Hepatocyte (in vitro differentiated cells): ENCODE measurements at regions not wholly inside any gene's neighbourhood (a gene's known extent, or its start where the extent isn't known, plus 50 kb on each side); places are given as distances from the start of the nearest gene placed in this dataset.

Experiments
- DNase-seq: peaks from one replicate; pipeline ENCODE4 v3.0.0-alpha.2; 2016; ENCODE audit warnings: low spot score
- H2AFZ ChIP-seq: fragments of 200-600 bp; sonication (generic); 2 replicates; pipeline ENCODE4 v1.6.0; 2016; ENCODE audit warnings: antibody characterized with exemption, mild to moderate bottlenecking
- H3K27ac ChIP-seq: fragments of 200-600 bp; sonication (generic); 2 replicates; pipeline ENCODE4 v1.5.1; 2016; ENCODE audit warnings: mild to moderate bottlenecking
- H3K27me3 ChIP-seq: fragments of 200-600 bp; sonication (generic); 2 replicates; pipeline ENCODE4 v1.6.1; 2016
- H3K36me3 ChIP-seq: fragments of 200-600 bp; sonication (generic); replicated peaks from 2 replicates; pipeline ENCODE4 v1.5.1; 2016; ENCODE audit warnings: low read depth; ENCODE audit not compliant: insufficient read depth
- H3K4me1 ChIP-seq: fragments of 200-600 bp; sonication (generic); 2 replicates; pipeline ENCODE4 v1.5.1; 2016; ENCODE audit warnings: mild to moderate bottlenecking, moderate library complexity; ENCODE audit not compliant: insufficient read depth
- H3K4me2 ChIP-seq: fragments of 200-600 bp; sonication (generic); 2 replicates; pipeline ENCODE4 v1.6.0; 2016
- H3K4me3 ChIP-seq: fragments of 200-600 bp; sonication (generic); 2 replicates; pipeline ENCODE4 v1.5.1; 2016; ENCODE audit warnings: mild to moderate bottlenecking
- H3K79me2 ChIP-seq: fragments of 200-600 bp; sonication (generic); 2 replicates; pipeline ENCODE4 v1.6.0; 2017; ENCODE audit warnings: mild to moderate bottlenecking
- H3K9me2 ChIP-seq: fragments of 200-600 bp; sonication (generic); replicated peaks from 2 replicates; pipeline ENCODE4 v1.6.0; 2017; ENCODE audit warnings: mild to moderate bottlenecking; ENCODE audit not compliant: insufficient read depth
- H3K9me3 ChIP-seq: fragments of 200-600 bp; sonication (generic); 2 replicates; pipeline ENCODE4 v1.5.1; 2016; ENCODE audit warnings: low read depth, mild to moderate bottlenecking
- H4K20me1 ChIP-seq: fragments of 200-600 bp; sonication (generic); 2 replicates; pipeline ENCODE4 v1.6.0; 2016; ENCODE audit warnings: mild to moderate bottlenecking; ENCODE audit not compliant: insufficient read depth, poor library complexity, severe bottlenecking
- CTCF ChIP-seq: fragments of 200-600 bp; sonication (generic); IDR thresholded peaks from 2 replicates; pipeline ENCODE4 v1.5.1; 2016; ENCODE audit warnings: antibody characterized with exemption, mild to moderate bottlenecking; ENCODE audit not compliant: poor library complexity
- EZH2 ChIP-seq: fragments of 200-600 bp; sonication (generic); IDR thresholded peaks from 2 replicates; pipeline ENCODE4 v1.6.1; 2016; ENCODE audit warnings: antibody characterized with exemption, mild to moderate bottlenecking, borderline replicate concordance
- EZH2phosphoT487 ChIP-seq: fragments of 200-600 bp; sonication (generic); IDR thresholded peaks from one replicate; pipeline ENCODE4 v1.6.1; 2018; ENCODE audit warnings: antibody characterized with exemption, mild to moderate bottlenecking, low read depth, moderate library complexity; ENCODE audit not compliant: unreplicated experiment, severe bottlenecking
- WGBS: methylation state at CpG from one replicate; pipeline ENCODE4 v1.1.6; 2016; ENCODE audit warnings: low lambda C conversion rate; ENCODE audit errors: missing lambda C conversion rate; 5-methylcytosine and 5-hydroxymethylcytosine counted together

DNA sequence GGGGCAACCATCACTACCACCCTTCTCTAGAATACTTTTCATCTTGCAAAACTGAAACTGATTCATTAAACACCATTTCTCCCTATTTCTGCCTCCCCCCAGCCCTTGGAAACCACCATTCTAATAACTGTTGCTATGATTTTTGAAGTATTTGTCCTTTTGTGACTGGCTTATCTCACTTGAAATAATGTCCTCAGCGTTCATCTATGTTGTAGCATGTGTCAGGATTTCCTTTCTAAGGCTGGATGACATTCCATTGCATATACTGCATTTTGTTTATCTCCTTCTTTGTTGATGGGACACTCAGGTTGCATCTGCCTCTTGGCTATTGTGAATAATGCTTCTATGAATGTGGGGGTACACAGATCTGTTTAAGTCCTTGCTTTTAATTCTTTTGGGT, 327.6 kb upstream of the ZNF32 start:
- Histone ChIP-seq H3K4me1 (peaks cover 8% of the 10 kb centered on the region), H4K20me1 (no peaks in the 10 kb centered on the region), H3K36me3 (no peaks in the 10 kb centered on the region), H3K4me3 (no peak overlapping the region), H3K79me2 (no peaks in the 10 kb centered on the region), H3K27ac (no peak overlapping the region), H3K4me2 (no peak overlapping the region), H3K27me3 (no peaks in the 10 kb centered on the region), H3K9me3 (no peaks in the 10 kb centered on the region), H3K9me2 (no peaks in the 10 kb centered on the region), H2AFZ (no peak overlapping the region)
- no peak for TF ChIP-seq EZH2
- TF ChIP-seq CTCF, result no peak
- no peak for TF ChIP-seq EZH2phosphoT487
- no peak for DNase-seq
- 79% methylated on average over 1 of the region's 1 CpG for WGBS

GRCh38 chr10:43973801-43974200, 325.1 kb upstream of the ZNF32 start:
- Histone ChIP-seq H3K9me2 (no peaks in the 10 kb centered on the region), H3K27ac (no peak overlapping the region), H3K4me1 (no peaks in the 10 kb centered on the region), H3K4me3 (no peak overlapping the region), H3K79me2 (no peaks in the 10 kb centered on the region), H2AFZ (no peak overlapping the region), H3K9me3 (no peaks in the 10 kb centered on the region), H3K27me3 (no peaks in the 10 kb centered on the region), H3K36me3 (no peaks in the 10 kb centered on the region), H4K20me1 (no peaks in the 10 kb centered on the region), H3K4me2 (no peak overlapping the region)
- 87% methylated on average over 3 of the region's 3 CpGs for WGBS
- TF ChIP-seq EZH2phosphoT487, result no peak
- TF ChIP-seq EZH2, result no peak
- no peak for TF ChIP-seq CTCF
- DNase-seq, result no peak

GRCh38 chr10:43972976-43973647, 324.4 kb upstream of the ZNF32 start:
- DNase-seq, result no peak
- WGBS, result 98% methylated on average over 10 of the region's 10 CpGs
- Histone ChIP-seq H4K20me1 (no peaks in the 10 kb centered on the region), H3K79me2 (no peaks in the 10 kb centered on the region), H3K4me1 (no peaks in the 10 kb centered on the region), H2AFZ (no peak overlapping the region), H3K36me3 (no peaks in the 10 kb centered on the region), H3K27me3 (no peaks in the 10 kb centered on the region), H3K9me2 (no peaks in the 10 kb centered on the region), H3K4me3 (no peak overlapping the region), H3K27ac (no peak overlapping the region), H3K9me3 (no peaks in the 10 kb centered on the region), H3K4me2 (no peak overlapping the region)
- TF ChIP-seq EZH2phosphoT487, result no peak
- TF ChIP-seq EZH2, result no peak

- Histone ChIP-seq H3K9me3 (no peaks in the 10 kb centered on the region), H3K36me3 (no peaks in the 10 kb centered on the region), H3K4me2 (no peak overlapping the region), H3K4me3 (no peak overlapping the region), H3K27ac (no peak overlapping the region), H3K79me2 (no peaks in the 10 kb centered on the region), H3K9me2 (no peaks in the 10 kb centered on the region), H3K4me1 (no peaks in the 10 kb centered on the region), H3K27me3 (no peaks in the 10 kb centered on the region), H2AFZ (no peak overlapping the region), H4K20me1 (no peaks in the 10 kb centered on the region)
- no peak for TF ChIP-seq EZH2phosphoT487
- TF ChIP-seq EZH2, result no peak
- TF ChIP-seq CTCF, result no peak
- DNase-seq, result no peak
- 88% methylated on average over 8 of the region's 8 CpGs for WGBS
These were observed 323.3 kb upstream of the ZNF32 start for GRCh38 chr10:43971981-43972380.
